Medulla oblongata (tissue), 1 donor: ENCODE measurements at regions not wholly inside any gene's neighbourhood (a gene's known extent, or its start where the extent isn't known, plus 50 kb on each side); places are given as distances from the start of the nearest gene placed in this dataset.
A peak's percentile ranks its signal among the peaks of the same experiment; 100 is the strongest.

Experiments used
- DNase-seq: peaks from one replicate; pipeline ENCODE4 v3.0.0-alpha.2; 2015; ENCODE audit errors: extremely low spot score

DNA sequence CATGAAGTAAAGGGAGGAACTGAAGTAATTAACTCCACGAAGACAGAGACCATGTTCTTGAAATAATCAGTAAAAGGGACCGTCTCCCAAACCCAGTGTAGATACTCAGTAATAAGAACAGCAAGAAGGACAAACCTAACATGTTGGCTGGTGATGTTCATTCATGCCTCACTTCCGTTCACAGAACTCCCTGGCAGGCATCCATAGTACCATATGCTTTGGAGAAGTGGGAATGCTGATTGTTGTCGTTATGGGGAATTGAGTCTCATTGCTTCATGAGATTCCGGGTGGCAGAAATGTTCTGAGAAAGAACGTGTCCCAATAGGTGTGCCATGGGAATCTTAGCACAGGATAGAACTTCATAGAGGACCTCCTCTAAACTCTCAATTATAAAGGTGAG is 452.3 kb downstream of the ZSWIM6 start:
- no peak for DNase-seq

DNA sequence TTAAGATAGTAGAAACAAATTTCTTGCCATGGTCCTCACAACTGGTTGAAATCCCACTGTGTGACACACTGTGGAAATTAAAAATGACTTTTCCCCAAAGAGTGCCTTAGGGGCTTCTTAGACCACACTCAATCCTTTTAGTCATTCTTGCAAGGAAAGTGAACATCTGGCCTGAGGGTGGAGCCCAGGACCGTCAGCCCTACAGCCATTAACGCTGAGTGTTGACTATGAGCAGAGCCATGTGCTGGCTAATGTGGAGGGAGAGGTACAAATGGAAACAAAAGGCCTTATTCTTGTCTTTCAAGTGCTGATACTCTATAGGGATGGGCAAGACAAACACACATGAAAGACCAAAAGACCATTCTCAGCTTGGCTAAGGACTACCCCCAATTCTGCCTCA is 456.5 kb downstream of the ZSWIM6 start:
- no peak for DNase-seq

DNA sequence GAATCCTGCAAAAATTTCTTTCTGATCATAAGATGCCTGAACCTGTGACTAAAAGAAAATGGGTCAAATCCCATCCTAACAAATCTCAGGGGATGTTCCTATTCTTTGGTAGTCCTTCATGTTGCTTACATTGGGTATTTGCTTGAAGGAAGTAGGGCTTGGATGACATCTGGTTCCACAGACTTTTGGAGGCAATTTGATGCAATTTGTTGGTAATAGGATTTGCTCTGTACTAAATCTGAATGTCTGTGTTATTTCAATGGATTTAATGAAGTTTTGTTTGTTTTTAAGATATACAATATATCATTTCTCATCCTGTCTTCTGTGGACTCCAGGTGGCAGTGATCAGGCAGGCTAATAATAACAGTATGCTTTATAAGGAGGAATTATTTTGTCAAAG is 457.9 kb downstream of the ZSWIM6 start:
- no peak for DNase-seq

DNA sequence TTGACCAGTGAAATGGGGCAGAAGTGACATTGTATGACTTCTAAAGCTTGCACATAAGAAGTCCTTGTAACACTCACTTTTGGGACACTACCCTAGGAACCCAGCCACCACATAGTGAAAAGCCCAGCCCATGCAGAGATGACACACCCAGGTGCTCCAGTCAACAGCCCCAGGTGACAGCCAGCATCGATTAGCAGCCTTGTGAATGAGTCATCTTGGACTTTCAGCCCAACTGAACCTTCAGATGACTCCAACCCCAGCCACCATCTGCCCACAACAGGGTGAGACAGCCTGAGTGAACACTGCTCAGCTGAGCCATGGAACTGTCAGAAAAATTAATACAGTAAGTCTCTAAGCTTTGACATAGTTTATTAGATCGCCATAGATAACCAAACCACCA is 458.6 kb downstream of the ZSWIM6 start:
- no peak for DNase-seq

DNA sequence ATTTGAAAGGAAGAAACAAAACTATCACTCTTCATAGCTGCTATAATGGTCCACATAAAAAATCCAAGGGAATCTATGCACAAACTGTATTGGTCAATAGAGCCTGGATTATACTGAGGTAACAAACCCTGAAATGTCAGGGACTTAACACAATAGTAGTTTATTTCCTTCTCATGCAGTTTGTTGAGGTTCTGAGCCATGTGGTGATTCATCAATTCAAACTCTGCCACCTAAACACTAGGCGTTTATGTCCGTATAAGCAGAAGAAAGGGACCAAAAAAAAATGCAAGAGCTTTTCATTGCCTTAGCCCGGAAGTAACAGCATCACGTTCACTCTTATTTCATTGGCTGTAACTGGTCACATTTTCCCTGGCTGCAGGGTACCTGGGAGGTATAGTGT is 464.7 kb downstream of the ZSWIM6 start:
- DNase-seq, result no peak

DNA sequence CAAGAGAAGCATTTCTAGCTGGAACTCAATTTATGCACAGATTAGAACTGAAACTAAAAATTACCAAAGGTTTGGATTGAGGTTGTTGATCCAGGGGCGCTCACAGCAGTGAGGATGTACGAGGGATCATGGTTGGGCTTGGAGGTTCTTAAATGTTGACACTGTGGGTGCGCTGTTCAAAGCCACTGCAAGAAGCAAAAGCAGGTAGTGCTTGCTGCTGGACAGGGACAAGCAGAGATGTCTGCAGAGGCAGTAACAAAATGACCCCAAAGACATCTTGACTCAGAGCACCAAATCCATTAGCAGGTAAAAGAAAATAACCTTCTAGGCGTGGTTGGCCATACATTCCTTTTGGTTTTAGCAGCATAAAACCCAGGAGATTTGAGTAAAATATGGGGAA is 468.4 kb downstream of the ZSWIM6 start:
- DNase-seq, result no peak

DNA sequence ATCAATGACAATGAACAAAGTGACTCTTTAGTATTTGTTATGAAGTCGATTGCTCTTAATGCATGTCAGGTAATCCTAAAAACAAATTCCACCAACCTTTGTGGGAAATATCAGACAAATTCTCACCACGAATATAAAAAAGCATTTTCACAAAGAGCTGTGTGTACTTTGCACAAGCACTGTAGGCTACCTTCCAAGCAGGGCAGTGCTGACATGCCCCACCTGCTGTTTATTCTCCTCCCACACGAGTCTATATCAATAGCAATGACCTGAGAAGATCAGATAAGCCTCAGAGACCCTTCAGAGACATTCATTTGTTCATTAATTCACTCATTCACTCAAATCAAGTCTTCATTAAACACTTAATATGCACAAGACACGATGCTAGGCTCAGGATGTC is 469.1 kb downstream of the ZSWIM6 start:
- no peak for DNase-seq

DNA sequence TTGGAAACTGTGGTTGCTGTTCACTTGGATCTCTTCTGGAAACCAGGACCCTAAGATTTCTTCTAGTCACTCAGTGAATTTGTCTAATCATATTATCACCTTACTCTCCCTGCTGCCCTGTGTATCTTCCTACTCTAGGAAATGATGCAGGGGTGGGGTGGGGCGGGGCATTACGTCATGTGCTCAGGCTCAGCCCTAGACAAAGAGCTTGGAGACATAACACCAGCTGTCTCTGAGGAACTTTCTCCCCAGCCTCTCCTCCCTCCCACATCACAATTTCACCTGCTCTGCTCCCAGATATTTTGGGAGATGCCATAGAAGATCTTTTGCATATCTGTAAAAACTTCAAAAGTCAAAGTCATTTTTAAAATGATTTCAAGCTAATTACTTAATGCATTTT is 470.4 kb downstream of the ZSWIM6 start:
- no peak for DNase-seq

DNA sequence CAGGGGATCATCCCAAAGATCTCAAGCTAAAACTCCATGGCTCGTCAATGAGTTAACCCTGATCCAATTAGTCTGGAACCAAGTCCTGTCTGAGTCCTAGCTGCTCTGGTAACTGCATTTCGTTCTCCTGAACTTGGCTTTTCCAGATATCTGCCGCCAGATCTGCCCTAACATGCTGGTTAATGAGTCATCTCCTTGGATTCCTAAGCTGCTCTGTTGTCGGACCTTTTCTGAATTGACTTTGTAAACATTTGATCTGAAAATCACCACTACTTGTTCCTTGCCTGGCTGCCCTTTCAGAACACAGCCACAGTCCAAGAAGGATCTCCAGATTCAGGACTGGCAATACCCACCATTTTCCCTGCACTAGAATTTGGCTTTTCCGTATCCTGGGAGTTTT is 473.0 kb downstream of the ZSWIM6 start:
- DNase-seq, result no peak

DNA sequence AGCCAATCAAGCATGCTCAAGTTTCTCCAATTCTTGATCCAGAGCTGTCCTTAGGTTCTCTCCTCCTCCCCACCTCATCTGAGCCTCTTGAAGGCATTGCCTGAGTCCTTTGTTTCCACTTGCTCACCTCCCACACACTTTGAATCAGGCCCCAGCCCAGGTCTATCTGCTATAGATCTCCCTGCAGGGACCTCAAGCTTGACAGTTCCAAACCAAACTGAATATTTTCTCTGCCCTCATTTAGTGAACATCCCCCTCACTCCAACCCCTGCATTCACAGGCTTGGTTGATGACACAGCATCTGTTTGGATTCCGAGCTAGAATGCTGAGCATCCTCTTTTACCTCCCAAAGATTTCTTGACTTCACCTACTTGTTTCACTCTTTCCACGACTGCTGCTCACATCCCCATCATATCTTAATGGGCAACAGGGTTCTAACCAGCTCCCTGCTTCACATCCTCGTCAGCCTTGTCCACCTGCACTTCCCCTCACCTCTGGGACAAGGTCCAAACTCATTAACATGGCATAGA is 474.5 kb downstream of the ZSWIM6 start:
- no peak for DNase-seq

DNA sequence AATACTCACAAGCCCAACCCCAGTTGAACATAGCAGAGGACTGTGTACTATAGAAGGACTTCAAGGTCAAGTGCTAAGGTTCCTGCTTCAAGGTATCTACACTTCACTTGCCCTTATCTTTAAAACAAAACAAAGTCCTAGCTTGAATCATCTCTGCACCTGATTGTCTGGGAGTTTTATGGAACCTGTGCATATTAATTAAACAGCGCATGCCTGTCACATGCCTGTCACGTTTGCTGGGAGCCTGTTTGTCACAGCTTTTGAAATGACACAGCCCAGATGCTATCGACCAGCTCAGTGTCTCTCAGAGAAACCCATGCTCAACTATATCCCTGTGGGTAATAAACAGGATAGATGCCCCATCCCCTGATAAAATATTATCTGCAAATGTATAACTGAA is 476.0 kb downstream of the ZSWIM6 start:
- no peak for DNase-seq

DNA sequence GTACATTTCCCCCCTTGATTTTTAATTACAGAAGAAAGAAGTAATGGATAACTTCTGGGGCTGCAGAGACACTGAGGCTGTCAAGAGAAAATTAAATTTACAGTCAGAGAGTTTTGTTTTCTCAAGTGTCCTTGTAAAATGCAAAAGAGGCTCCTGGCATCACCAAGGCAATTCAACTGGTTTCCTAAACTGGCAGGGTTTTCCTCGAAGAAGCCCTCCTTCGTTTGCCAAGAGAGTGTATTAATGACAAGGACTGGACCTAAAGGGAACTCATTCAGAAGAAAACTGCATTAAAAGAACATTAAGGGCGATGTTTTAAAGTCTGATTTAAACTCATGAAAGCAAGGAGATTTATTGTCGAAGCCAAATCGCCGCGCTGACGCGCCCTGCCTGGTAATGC is 476.9 kb downstream of the ZSWIM6 start:
- no peak for DNase-seq

DNA sequence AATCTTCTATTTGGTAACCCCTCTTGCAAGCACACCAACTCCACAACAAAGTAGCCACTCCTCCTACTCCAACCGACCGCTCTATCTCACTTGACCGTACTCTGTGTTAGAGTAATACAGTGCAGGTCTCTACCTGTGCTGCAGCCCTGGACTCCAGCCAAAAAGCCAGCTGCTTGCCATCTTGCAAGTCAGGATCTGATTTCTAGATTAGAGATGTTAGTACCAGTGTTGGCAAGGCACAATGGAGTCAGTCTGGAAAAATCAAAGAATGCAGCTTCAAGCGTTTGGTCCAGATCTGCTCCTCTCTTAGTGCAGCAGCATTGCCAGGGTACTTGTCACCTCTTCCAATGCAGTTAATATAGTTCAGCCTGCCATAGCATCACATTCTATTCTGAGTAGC is 477.6 kb downstream of the ZSWIM6 start:
- no peak for DNase-seq

DNA sequence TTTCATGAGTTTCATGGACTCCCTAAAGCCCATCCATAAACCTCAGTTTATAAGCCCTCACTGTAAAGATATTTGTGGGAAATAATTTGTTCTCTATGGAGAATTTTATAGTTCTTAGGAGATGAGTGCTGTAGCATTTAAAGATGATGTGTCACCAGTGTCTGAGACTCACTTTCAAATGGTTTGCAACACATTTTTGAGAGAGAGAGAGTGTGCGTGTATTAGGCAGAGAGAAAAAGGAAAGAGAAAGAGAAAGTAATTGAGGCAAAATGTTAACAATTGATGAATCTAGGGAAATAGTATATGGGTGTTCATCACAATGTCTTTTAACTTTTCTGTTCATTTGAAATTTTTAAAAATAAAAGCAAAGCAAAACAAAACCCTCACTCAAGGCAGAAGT is 479.0 kb downstream of the ZSWIM6 start:
- no peak for DNase-seq

DNA sequence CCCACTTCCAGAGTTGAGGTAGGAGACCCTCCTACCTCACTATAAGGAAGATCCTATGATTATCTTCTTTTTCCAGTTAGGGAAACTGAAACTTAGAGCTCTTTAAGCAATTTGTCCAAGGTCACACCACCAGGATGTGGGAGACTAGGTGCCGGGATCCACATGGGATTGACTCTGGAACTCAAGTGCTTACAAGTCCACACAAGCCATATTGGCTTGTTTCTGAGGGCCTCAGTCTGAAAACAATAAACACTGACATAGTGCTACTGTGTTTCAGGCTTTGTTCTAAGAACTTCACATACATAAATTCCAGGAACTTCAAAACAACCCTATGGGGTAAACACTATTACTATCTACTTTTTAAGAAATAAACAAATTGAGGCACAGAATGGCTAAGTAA is 481.3 kb downstream of the ZSWIM6 start:
- DNase-seq, result no peak

DNA sequence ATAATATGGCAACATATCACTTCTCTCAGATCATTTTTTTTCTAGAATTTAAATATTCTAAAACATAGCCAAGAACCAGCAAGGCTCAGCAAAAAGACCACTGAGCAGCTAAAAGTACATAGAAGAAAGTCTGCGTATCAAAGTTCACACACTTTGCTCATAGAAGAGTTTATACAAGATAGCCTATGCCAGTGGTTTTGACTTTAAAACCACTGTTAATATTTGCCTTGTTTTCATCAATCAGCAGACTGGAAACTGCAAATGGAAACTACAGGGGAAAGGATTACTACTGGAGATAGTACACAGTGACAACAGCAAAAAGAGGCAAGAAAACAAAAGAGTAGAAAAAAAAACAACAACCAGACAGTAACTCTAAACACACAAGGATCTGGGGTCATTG is 483.3 kb downstream of the ZSWIM6 start:
- DNase-seq, result no peak

DNA sequence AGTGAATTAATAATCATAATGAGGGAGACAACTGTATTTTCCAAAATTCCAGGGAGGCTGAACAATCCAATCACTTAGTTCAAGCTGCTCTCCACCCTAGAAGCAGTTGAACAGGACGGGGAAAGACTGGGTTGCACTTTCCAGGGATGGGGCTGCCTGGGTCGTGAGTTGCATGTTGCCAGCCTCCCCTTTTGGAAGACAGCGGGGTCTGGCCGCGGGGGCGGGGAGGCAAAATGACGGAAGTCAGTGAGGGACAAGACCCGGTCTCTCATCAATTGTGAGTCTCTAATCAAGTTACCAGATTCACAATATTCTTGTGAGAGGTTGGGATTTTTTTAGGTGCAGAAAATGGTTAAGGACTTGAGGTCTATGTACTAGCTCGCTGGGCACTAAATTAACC is 484.1 kb downstream of the ZSWIM6 start:
- no peak for DNase-seq

DNA sequence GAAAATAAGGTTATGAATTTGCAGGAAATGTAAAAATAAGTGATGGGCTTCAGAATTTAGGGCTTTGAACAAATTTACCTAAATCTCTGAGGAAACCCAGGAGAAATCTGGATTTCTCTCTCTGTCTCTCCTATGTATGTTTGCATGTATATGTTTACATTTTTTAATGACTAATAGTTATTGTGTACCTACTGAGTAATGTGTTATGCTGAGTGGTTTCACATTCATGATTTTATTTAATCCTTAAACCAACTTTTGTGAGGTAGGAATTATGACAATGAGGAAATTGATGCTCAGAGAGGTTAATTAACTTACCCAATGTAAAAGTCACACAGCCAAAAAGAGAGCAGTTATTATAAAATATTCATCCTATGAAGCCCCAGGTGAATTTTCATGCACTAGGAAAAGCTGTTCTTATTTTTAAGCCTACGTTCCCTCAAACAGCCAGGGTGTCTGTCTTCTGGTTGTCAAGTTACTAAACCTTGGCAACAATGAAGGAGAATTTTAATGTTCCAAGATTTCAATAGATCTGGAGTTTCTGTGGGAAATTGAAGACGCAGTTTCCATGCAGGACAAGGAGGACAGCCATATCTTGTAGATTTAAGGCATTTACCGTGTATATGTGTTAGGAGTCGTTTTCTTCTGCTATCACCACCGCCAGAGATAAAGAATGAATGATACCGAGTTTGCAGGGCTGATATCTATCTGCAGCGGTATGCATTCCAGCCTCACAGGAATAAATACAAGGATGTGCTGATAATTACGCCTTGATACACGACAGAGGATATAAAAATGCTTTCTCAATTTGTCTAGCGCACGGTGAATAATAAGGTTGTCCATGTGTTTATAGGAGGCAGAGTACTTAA is 484.8 kb downstream of the ZSWIM6 start:
- no peak for DNase-seq

DNA sequence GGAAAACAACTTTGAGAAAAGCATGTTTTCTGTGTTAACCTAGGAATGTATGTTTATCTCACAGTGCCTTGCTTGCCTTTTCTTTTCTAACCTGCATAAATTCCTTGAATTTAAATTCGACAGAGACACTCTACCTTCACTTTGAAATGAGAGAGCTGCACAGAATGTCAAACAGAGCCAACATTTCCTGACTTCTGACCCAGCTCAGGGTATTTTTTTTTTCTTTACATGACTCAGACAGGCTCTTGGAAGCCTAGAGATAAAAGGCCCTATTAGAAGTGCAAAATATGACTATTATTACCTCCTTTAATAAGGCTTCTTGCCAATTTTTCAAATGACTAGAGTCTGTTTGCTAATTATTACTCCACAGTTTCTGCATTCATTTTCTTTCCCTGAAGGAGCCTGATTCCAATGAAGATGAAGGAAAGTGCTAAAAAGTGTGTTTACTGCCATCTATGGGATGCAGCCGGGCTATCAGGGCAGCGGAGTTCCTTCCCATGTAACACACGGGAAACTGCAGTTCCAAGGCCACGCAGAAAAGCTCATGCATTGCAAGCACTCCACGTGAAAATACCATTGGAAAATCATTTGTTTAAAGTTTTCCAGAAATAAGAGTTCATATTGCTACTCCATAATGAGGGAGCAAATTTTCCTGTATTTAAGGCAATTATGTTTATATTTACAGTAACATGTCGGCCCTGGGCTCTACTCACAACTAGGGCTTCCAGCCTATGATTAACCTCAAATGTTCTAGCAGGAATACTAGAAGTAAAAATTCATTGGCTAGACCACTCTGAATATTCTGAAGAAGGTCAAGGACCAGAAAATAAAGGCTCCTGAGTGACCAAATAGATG is 485.6 kb downstream of the ZSWIM6 start:
- DNase-seq, result peak; percentile 86

DNA sequence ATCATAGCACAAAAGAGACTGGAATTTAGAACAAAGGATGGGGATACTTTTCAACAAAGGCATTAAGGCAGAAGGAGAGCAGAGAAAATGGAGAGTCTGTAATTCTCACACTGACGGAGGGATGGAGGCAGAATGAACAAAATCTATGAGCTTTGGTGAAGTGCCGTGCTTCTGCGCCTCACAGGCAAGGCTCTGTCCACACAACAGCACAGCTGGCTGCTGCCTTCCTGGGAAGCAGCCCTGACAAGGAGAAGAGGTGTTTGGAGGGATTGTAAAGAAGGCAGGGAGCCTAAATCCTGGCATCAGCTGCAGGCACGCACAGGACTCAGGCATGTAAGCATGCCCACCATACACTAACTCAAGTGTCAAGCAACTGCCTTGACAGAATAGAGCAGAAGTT is 485.2 kb upstream of the KIF2A start:
- no peak for DNase-seq

DNA sequence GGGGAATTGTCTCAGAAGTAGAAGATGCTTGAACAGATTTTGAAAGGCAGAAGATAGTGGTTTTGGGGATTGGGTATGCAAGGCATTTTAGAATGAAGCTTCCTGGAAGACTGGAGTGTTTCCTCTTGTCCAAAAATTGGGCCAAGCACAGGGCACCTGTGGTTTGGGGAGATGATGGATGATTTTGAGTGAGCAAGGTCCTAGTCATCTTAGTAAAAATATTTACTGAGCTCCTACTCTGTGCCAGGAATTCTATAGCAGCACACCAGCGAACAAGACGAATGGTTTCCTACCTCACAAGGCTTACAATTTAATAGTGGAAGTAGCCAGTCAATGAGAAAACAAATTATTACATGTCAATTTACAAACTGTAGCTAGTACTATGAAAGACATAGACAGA is 484.4 kb upstream of the KIF2A start:
- DNase-seq, result no peak

DNA sequence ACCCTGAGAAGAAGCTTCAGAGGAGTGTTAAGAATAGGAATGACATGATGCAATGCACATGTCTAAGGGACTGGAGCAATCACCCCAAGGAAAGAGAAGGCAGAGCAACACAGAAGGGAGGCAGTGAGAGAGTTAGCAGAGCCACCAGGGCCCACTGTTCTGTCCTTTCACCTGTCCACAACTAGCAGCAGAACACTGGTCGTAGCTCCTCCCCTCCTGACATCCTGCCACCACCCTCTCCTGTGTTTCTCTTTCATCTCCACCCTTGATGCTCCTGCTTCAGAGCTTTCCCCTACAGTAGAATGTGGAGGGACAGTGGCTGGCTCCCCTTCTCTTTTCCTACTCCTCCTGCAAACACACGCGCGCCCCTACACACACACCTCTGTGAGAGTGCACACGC is 483.4 kb upstream of the KIF2A start:
- no peak for DNase-seq

DNA sequence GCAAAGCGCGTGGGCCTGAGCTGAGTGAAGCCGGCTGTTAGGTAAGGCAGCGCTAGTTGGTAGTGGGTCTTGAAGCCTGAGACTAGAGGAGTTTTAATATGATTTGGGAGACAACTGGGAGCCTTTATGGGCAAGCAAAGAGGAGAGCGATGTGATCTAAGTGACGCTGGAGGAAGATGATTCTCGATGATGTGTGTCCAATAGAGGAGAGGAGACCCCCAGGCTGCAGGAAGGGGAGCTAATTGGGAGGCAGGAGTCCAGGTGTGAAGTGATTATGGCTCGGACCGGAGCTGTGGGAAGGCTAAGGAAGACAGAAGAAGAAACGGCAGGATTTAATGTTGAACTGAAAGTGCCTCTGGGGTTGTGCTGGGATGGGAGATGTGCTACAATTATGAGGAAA is 482.9 kb upstream of the KIF2A start:
- no peak for DNase-seq
